ENCODE measurements at regions not wholly inside any gene's neighbourhood (a gene's known extent, or its start where the extent isn't known, plus 50 kb on each side); places are given as distances from the start of the nearest gene placed in this dataset.

- WGBS, 2 donors, result 86 to 89% methylated on average over 2 of the region's 2 CpGs
- Histone ChIP-seq H3K36me3 (no peaks in the 10 kb centered on the region), H3K9me3 (no peaks in the 10 kb centered on the region), H3K4me3 (replicated peaks in 1 of 3) (no peak overlapping the region), H3K27me3 (no peaks in the 10 kb centered on the region), H3K4me1 (no peaks in the 10 kb centered on the region), H3K27ac (no peak overlapping the region)
- intact Hi-C loops (cut with DNase I), result no loop called here
- no peak for TF ChIP-seq POLR2A (IDR thresholded peaks at IDR 0.05)
- TF ChIP-seq CTCF (IDR thresholded peaks at IDR 0.05), result no peak
- DNase-seq, result no peak
These were observed 769.5 kb downstream of the TUSC7 start for GRCh38 chr3:117479095-117479494.

GRCh38 chr3:117480525-117480924 lies 770.9 kb downstream of the TUSC7 start:
- no peaks in the 10 kb centered on the region for H3K27me3 ChIP-seq
- H3K4me1 ChIP-seq, result no peaks in the 10 kb centered on the region
- H3K36me3 ChIP-seq, result no peaks in the 10 kb centered on the region
- 56 to 66% methylated on average over 3 of the region's 3 CpGs for WGBS, 2 donors
- H3K9me3 ChIP-seq, result no peaks in the 10 kb centered on the region
- intact Hi-C loops (cut with DNase I), result no loop called here
- no peak overlapping the region for H3K4me3 ChIP-seq (replicated peaks in 1 of 3)
- no peak for TF ChIP-seq CTCF (IDR thresholded peaks at IDR 0.05)
- no peak for TF ChIP-seq POLR2A (IDR thresholded peaks at IDR 0.05)
- H3K27ac ChIP-seq, result no peak overlapping the region
- no peak for DNase-seq

- TF ChIP-seq POLR2A (IDR thresholded peaks at IDR 0.05), result no peak
- TF ChIP-seq CTCF (IDR thresholded peaks at IDR 0.05), result no peak
- 61 to 74% methylated on average over 1 of the region's 1 CpG for WGBS, 2 donors
These were observed 771.4 kb downstream of the TUSC7 start for GRCh38 chr3:117480972-117481371.

GRCh38 chr3:117483839-117484238 lies 774.3 kb downstream of the TUSC7 start:
- Histone ChIP-seq H3K36me3 (no peaks in the 10 kb centered on the region), H3K4me1 (no peaks in the 10 kb centered on the region), H3K27me3 (no peaks in the 10 kb centered on the region), H3K4me3 (replicated peaks in 1 of 3) (no peak overlapping the region), H3K9me3 (no peaks in the 10 kb centered on the region), H3K27ac (no peak overlapping the region)
- TF ChIP-seq CTCF (IDR thresholded peaks at IDR 0.05), result no peak
- no peak for TF ChIP-seq POLR2A (IDR thresholded peaks at IDR 0.05)
- DNase-seq, result no peak
- 90 to 94% methylated on average over 4 of the region's 4 CpGs for WGBS, 2 donors
- intact Hi-C loops (cut with DNase I), result no loop called here

More at GRCh38 chr3:117480972-117481371, 771.4 kb downstream of the TUSC7 start:
- H3K27ac ChIP-seq, result no peak overlapping the region
- no peak for DNase-seq
- no peak overlapping the region for H3K4me3 ChIP-seq (replicated peaks in 1 of 3)
- H3K4me1 ChIP-seq, result no peaks in the 10 kb centered on the region
- H3K9me3 ChIP-seq, result no peaks in the 10 kb centered on the region
- H3K27me3 ChIP-seq, result no peaks in the 10 kb centered on the region
- no peaks in the 10 kb centered on the region for H3K36me3 ChIP-seq
- intact Hi-C loops (cut with DNase I), result no loop called here

- no peak overlapping the region for H3K27ac ChIP-seq
- H3K4me1 ChIP-seq, result no peaks in the 10 kb centered on the region
- DNase-seq, result no peak
- H3K4me3 ChIP-seq (replicated peaks in 1 of 3), result no peak overlapping the region
- TF ChIP-seq POLR2A (IDR thresholded peaks at IDR 0.05) (no peak), CTCF (IDR thresholded peaks at IDR 0.05) (no peak)
- H3K27me3 ChIP-seq, result no peaks in the 10 kb centered on the region
- no peaks in the 10 kb centered on the region for H3K36me3 ChIP-seq
- H3K9me3 ChIP-seq, result no peaks in the 10 kb centered on the region
- intact Hi-C loops (cut with DNase I), result no loop called here
These were observed 776.3 kb downstream of the TUSC7 start for GRCh38 chr3:117485841-117486240.

Data from thyroid gland (tissue), 4 donors.